DND-41 (cell line): ENCODE measurements at regions not wholly inside any gene's neighbourhood (a gene's known extent, or its start where the extent isn't known, plus 50 kb on each side); places are given as distances from the start of the nearest gene placed in this dataset.
"Not testable (repeated sequence)": the region's sequence is repeated elsewhere in the genome, so short reads cannot be mapped to it uniquely, and the experiment has no call there.

Source experiments
- ATAC-seq: fragments of 200-7000 bp; cut with Tn5 transposase; 3 replicates; pipeline ENCODE4 v1.9.1; 2021; ENCODE audit warnings: low read depth; ENCODE audit not compliant: insufficient read depth
- DNase-seq: peaks from one replicate; pipeline ENCODE4 v3.0.0-alpha.2; 2020
- H2AFZ ChIP-seq: 2 replicates; pipeline ENCODE4 v1.6.0; 2012; ENCODE audit warnings: low read depth, low read length
- H3K27ac ChIP-seq: 2 replicates; pipeline ENCODE4 v1.5.1; 2012; ENCODE audit warnings: low read length, inconsistent platforms
- H3K27me3 ChIP-seq: fragments of 200-600 bp; sonication (generic); 2 replicates; pipeline ENCODE4 v1.6.0; 2012; ENCODE audit warnings: low read length, mild to moderate bottlenecking, inconsistent platforms; ENCODE audit not compliant: insufficient read depth, poor library complexity
- H3K36me3 ChIP-seq: 2 replicates; pipeline ENCODE4 v1.5.1; 2012; ENCODE audit warnings: low read length, inconsistent platforms; ENCODE audit not compliant: insufficient read depth
- H3K4me1 ChIP-seq: 2 replicates; pipeline ENCODE4 v1.5.1; 2012; ENCODE audit warnings: mild to moderate bottlenecking, low read length; ENCODE audit not compliant: insufficient read depth
- H3K4me2 ChIP-seq: 2 replicates; pipeline ENCODE4 v1.6.0; 2012; ENCODE audit warnings: mild to moderate bottlenecking, moderate library complexity, low read length, inconsistent platforms; ENCODE audit not compliant: insufficient read depth
- H3K4me3 ChIP-seq, 2 experiments: fragments of 200-600 bp in 1 of 2; shearing (Covaris generic) in 1 of 2; 2 replicates each; pipeline ENCODE4 v1.5.1; 2012 to 2016; ENCODE audit warnings: inconsistent platforms in 2 of 2, low read length in 2 of 2, mild to moderate bottlenecking in 2 of 2, low read depth in 1 of 2, moderate library complexity in 1 of 2
- H3K79me2 ChIP-seq: 2 replicates; pipeline ENCODE4 v1.6.0; 2012; ENCODE audit warnings: low read length, inconsistent platforms; ENCODE audit not compliant: insufficient read depth
- H3K9ac ChIP-seq: 2 replicates; pipeline ENCODE4 v1.6.0; 2012; ENCODE audit warnings: low read depth, mild to moderate bottlenecking, inconsistent platforms, low read length, moderate library complexity
- H3K9me3 ChIP-seq: 2 replicates; pipeline ENCODE4 v1.5.1; 2012; ENCODE audit warnings: low read length, moderate library complexity, mild to moderate bottlenecking, inconsistent platforms; ENCODE audit not compliant: insufficient read depth, severe bottlenecking
- H4K20me1 ChIP-seq: 2 replicates; pipeline ENCODE4 v1.6.0; 2012; ENCODE audit warnings: low read length; ENCODE audit not compliant: insufficient read depth
- CTCF ChIP-seq: IDR thresholded peaks from 2 replicates; pipeline ENCODE4 v1.5.1; 2012; ENCODE audit warnings: borderline replicate concordance, low read length, moderate library complexity, mild to moderate bottlenecking; ENCODE audit not compliant: poor library complexity, severe bottlenecking; ENCODE audit errors: extremely low read depth
- EZH2 ChIP-seq: IDR thresholded peaks from 3 replicates; pipeline ENCODE4 v1.6.1; 2012; ENCODE audit warnings: borderline replicate concordance, low read depth, mild to moderate bottlenecking, moderate library complexity, low read length, inconsistent platforms; ENCODE audit not compliant: severe bottlenecking

DNA sequence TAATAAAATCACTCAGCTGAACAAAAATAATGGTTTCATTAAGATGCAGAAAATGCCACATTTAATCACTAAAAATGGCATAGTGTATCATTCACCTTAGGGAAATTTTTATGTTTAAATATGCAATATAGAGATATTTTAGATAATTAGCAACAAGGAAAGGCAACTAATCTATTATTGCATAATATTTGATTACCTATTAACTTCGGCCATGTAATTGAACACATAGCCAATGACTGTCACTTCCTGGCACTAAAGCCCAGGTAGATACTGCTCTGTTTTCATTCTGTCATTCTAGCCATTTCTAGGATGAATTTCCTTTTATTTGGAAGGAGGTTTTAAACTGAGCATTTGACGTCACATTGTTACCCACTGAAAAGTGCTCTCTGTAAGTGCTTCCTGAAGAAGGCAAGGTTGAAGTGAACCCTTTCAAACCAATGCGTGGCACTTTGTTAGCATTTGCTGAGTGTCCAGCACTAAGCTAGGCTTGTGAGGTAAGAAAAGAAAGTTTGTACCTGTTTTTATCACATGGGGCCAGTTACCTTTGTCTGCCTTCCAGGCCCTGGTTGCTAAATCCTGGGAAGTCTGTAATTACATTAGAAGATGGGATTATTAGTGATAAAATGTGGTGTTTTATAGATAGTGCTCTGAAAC is 67.8 kb upstream of the LSM6 start:
- Histone ChIP-seq H3K9ac (no peak overlapping the region), H3K79me2 (no peaks in the 10 kb centered on the region), H4K20me1 (no peaks in the 10 kb centered on the region), H3K9me3 (no peaks in the 10 kb centered on the region), H3K4me2 (no peak overlapping the region), H3K27ac (no peak overlapping the region), H3K4me1 (no peaks in the 10 kb centered on the region), H2AFZ (no peak overlapping the region), H3K27me3 (no peaks in the 10 kb centered on the region), H3K4me3 (no peak overlapping the region), H3K36me3 (no peaks in the 10 kb centered on the region)
- TF ChIP-seq CTCF, result no peak
- no peak for TF ChIP-seq EZH2
- DNase-seq, result no peak
- no peak for ATAC-seq

GRCh38 chr4:146105464-146105863 is 70.1 kb upstream of the LSM6 start:
- no peaks in the 10 kb centered on the region for H3K27me3 ChIP-seq
- H3K79me2 ChIP-seq, result no peaks in the 10 kb centered on the region
- no peak overlapping the region for H3K9ac ChIP-seq
- DNase-seq (no peak), ATAC-seq (no peak)
- H3K4me3 ChIP-seq, result no peak overlapping the region
- H3K9me3 ChIP-seq, result no peaks in the 10 kb centered on the region
- H3K4me2 ChIP-seq, result no peak overlapping the region
- no peaks in the 10 kb centered on the region for H3K36me3 ChIP-seq
- H2AFZ ChIP-seq, result no peak overlapping the region
- H4K20me1 ChIP-seq, result no peaks in the 10 kb centered on the region
- no peak overlapping the region for H3K27ac ChIP-seq
- no peak for TF ChIP-seq EZH2
- TF ChIP-seq CTCF, result no peak
- H3K4me1 ChIP-seq, result no peaks in the 10 kb centered on the region

DNA sequence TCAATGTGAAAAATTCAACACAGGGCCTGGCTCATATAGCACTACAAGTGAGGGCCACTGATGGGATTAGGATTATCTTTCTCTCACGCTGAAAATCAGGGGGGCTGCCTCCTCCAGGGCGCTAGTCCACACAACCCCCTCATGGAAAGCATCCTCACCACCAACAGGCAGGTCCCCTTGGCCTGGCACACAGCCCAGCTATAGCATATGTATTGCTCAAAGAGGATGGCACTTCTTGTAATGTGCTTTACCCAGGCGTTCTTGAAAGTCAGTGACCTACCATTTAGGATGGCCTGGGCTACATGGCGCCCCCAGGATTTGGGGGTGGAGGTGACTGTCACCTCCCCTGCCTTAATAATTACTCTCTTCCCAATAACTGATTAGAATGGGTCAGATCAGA is 71.0 kb upstream of the LSM6 start:
- no peak overlapping the region for H3K4me2 ChIP-seq
- H3K36me3 ChIP-seq, result no peaks in the 10 kb centered on the region
- no peaks in the 10 kb centered on the region for H3K4me1 ChIP-seq
- no peak for ATAC-seq
- H2AFZ ChIP-seq, result no peak overlapping the region
- no peaks in the 10 kb centered on the region for H3K27me3 ChIP-seq
- H3K9me3 ChIP-seq, result no peaks in the 10 kb centered on the region
- no peaks in the 10 kb centered on the region for H4K20me1 ChIP-seq
- TF ChIP-seq CTCF, result no peak
- no peak for TF ChIP-seq EZH2
- no peaks in the 10 kb centered on the region for H3K79me2 ChIP-seq
- H3K27ac ChIP-seq, result no peak overlapping the region
- no peak for DNase-seq
- no peak overlapping the region for H3K4me3 ChIP-seq
- H3K9ac ChIP-seq, result no peak overlapping the region

DNA sequence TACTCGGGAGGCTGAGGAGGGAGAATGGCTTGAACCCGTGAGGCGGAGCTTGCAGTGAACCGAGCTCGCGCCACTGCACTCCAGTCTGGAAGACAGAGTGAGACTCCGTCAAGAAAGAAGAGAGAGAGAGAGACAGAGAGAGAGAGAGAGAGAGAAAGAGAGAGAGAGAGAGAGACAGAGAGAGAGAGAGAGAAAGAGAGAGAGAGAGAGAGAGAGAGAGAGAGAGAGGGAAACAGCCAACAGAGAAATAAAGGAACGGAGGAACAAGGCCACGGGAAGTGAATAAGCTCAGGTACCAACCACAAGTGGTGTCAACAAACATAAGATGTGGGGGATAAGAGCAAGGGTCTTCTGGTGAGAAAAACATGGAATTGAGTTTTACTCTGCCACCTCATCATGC is 71.5 kb upstream of the LSM6 start:
- H2AFZ ChIP-seq, H3K27ac ChIP-seq: not testable (repeated sequence)

More for the DNA sequence above, 71.5 kb upstream of the LSM6 start:
- H3K9ac ChIP-seq, H3K4me2 ChIP-seq, H3K4me1 ChIP-seq, ATAC-seq, H4K20me1 ChIP-seq, H3K4me3 ChIP-seq, DNase-seq, H3K9me3 ChIP-seq, H3K79me2 ChIP-seq, H3K27me3 ChIP-seq, H3K36me3 ChIP-seq: not testable (repeated sequence)
